KMS-11 (cell line): ENCODE measurements at regions not wholly inside any gene's neighbourhood (a gene's known extent, or its start where the extent isn't known, plus 50 kb on each side); places are given as distances from the start of the nearest gene placed in this dataset.
"Not testable (repeated sequence)": the region's sequence is repeated elsewhere in the genome, so short reads cannot be mapped to it uniquely, and the experiment has no call there.

Source experiments
- H2AFZ ChIP-seq: fragments of 200-600 bp; sonication (generic); 2 replicates; pipeline ENCODE4 v1.6.1; 2016; ENCODE audit warnings: antibody characterized with exemption, mixed run types, low read depth
- H3K27ac ChIP-seq: fragments of 200-600 bp; sonication (generic); 2 replicates; pipeline ENCODE4 v1.6.1; 2016; ENCODE audit warnings: mild to moderate bottlenecking, mixed run types
- H3K27me3 ChIP-seq: fragments of 200-600 bp; sonication (generic); 2 replicates; pipeline ENCODE4 v1.6.1; 2017; ENCODE audit warnings: mild to moderate bottlenecking, low read depth, mixed run types, moderate library complexity; ENCODE audit not compliant: insufficient read depth
- H3K36me3 ChIP-seq: fragments of 200-600 bp; sonication (generic); 2 replicates; pipeline ENCODE4 v1.6.1; 2017; ENCODE audit warnings: mild to moderate bottlenecking, mixed run types; ENCODE audit not compliant: insufficient read depth
- H3K4me1 ChIP-seq: fragments of 200-600 bp; sonication (generic); 2 replicates; pipeline ENCODE4 v1.6.1; 2016; ENCODE audit warnings: mild to moderate bottlenecking, low read depth, mixed run types; ENCODE audit not compliant: poor library complexity, severe bottlenecking
- H3K4me2 ChIP-seq: fragments of 200-600 bp; sonication (generic); 2 replicates; pipeline ENCODE4 v1.7.0; 2016; ENCODE audit warnings: mild to moderate bottlenecking, mixed run types
- H3K4me3 ChIP-seq: fragments of 200-600 bp; sonication (generic); IDR thresholded peaks from 2 replicates; pipeline ENCODE4 v1.6.1; 2017; ENCODE audit warnings: low read depth, low read length, mixed read lengths; ENCODE audit not compliant: insufficient read depth
- H3K79me2 ChIP-seq: fragments of 200-600 bp; sonication (generic); 2 replicates; pipeline ENCODE4 v1.6.1; 2016; ENCODE audit warnings: low read depth, mixed run types; ENCODE audit not compliant: insufficient read depth
- H3K9ac ChIP-seq: fragments of 200-600 bp; sonication (generic); 2 replicates; pipeline ENCODE4 v1.6.1; 2016; ENCODE audit warnings: mild to moderate bottlenecking, mixed run types
- H4K20me1 ChIP-seq: fragments of 200-600 bp; sonication (generic); 2 replicates; pipeline ENCODE4 v1.6.1; 2016; ENCODE audit warnings: mild to moderate bottlenecking, mixed run types; ENCODE audit not compliant: insufficient read depth
- CTCF ChIP-seq: fragments of 200-600 bp; sonication (generic); conservative IDR thresholded peaks from 2 replicates; pipeline ENCODE4 v1.6.1; 2017; ENCODE audit warnings: low read depth, mild to moderate bottlenecking, antibody characterized with exemption, low read length, moderate library complexity, mixed read lengths

GRCh38 chr2:95669441-95669991 is 77.7 kb downstream of the TRIM43 start:
- Histone ChIP-seq H3K27me3 (no peaks in the 10 kb centered on the region), H2AFZ (no peak overlapping the region), H3K4me3 (no peak overlapping the region), H3K27ac (no peak overlapping the region), H3K4me1 (no peaks in the 10 kb centered on the region), H3K9ac (no peak overlapping the region), H3K79me2 (no peaks in the 10 kb centered on the region), H3K36me3 (no peaks in the 10 kb centered on the region), H3K4me2 (no peak overlapping the region), H4K20me1 (no peaks in the 10 kb centered on the region)
- no peak for TF ChIP-seq CTCF

DNA sequence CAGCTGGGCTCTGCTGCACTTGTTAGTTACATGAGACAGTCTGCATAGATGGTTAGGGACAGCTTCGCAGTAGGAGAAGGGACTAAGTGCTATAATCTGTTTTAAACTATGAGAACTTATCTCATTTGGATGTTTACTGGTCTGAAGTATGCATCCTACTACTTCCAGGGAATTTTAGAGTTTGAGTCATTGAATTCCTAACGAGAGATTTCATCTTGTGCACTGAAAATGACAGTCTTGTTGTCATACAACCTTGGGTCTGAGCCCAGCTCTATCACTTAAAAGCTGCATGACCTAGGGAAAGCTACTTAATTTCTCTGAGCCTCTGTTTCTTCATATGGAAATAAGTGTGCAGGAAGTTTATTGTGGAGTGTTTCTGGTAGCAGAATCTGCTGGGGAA is 78.4 kb downstream of the TRIM43 start:
- H3K4me2 ChIP-seq, result no peak overlapping the region

DNA sequence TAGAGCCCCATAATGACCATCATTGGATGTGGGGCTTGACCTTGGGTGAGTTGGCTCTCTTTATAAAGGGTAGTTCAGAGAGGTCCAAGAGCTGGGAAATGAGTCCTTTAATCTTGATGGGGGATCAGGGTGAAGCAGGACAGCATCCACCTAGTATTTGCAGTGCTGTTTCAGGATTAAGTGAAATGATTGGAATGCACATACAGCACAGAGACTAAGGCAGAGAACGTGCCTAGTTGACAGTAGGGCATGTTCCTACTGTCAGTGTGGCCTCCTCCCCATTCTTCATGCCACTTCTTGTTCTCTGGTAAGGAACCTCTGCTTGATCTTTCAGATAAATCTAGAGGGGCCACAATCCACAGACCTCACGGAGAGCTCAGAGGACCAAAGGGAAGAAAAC is 78.9 kb downstream of the TRIM43 start:
- no peaks in the 10 kb centered on the region for H3K27me3 ChIP-seq
- no peaks in the 10 kb centered on the region for H3K36me3 ChIP-seq
- no peak for TF ChIP-seq CTCF
- H3K4me1 ChIP-seq, result no peaks in the 10 kb centered on the region
- H3K27ac ChIP-seq, result no peak overlapping the region
- H4K20me1 ChIP-seq, result no peaks in the 10 kb centered on the region
- H3K4me2 ChIP-seq, result no peak overlapping the region
- no peaks in the 10 kb centered on the region for H3K79me2 ChIP-seq
- no peak overlapping the region for H2AFZ ChIP-seq
- H3K4me3 ChIP-seq, result no peak overlapping the region
- H3K9ac ChIP-seq, result no peak overlapping the region

More for the DNA sequence above, 78.4 kb downstream of the TRIM43 start:
- no peak overlapping the region for H3K27ac ChIP-seq
- H3K9ac ChIP-seq, result no peak overlapping the region
- H3K27me3 ChIP-seq, result no peaks in the 10 kb centered on the region
- no peaks in the 10 kb centered on the region for H3K4me1 ChIP-seq
- no peak overlapping the region for H2AFZ ChIP-seq
- no peaks in the 10 kb centered on the region for H3K79me2 ChIP-seq
- TF ChIP-seq CTCF, result no peak
- H3K36me3 ChIP-seq, result no peaks in the 10 kb centered on the region
- H3K4me3 ChIP-seq, result no peak overlapping the region
- no peaks in the 10 kb centered on the region for H4K20me1 ChIP-seq

DNA sequence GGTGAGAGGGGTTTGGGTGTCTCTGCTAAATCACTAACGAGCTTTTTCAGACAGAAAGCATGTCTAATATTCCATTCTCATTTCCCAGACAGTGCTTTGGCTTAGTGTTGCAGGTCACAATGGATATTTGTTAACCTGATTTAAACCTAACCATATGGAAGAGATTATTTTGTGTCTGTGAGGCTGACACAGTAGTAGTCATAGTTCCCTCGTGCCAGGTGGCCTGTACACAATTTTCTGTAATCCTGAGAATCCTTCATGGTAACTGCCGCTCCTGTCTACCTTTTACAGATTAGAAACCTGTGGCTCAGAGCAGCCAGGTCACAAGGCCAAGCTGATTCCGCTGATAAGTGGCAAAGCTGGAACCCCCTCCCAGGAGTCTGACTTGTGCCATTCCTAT is 79.4 kb downstream of the TRIM43 start:
- not testable (repeated sequence) for H3K4me2 ChIP-seq, H3K4me3 ChIP-seq, H3K9ac ChIP-seq, H3K79me2 ChIP-seq, H3K27me3 ChIP-seq, H2AFZ ChIP-seq, H3K27ac ChIP-seq, H4K20me1 ChIP-seq, H3K4me1 ChIP-seq, H3K36me3 ChIP-seq

DNA sequence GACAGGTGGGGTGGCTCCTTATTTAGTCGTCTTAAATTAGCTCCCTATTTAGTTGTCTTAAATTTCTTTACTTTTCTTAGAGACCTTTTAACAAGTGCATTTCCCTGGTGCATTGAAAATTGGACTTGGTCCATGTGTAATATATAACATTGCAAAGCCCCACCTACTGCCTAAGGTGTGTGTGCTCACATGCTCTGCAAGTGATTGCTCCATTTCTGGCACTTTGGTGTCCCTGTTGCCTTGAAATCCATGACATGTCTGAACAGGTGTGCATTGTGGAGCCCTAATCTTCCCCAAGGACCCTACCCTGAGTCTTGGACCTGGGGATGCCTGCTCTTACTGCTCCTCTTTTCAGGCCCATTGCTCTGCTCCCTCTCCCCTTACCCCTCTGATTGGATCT is 80.2 kb downstream of the TRIM43 start:
- not testable (repeated sequence) for H3K27me3 ChIP-seq, H3K4me2 ChIP-seq, H3K9ac ChIP-seq, H3K4me3 ChIP-seq, H3K4me1 ChIP-seq, H3K79me2 ChIP-seq, H4K20me1 ChIP-seq, H3K36me3 ChIP-seq, H2AFZ ChIP-seq, H3K27ac ChIP-seq

- H3K9ac ChIP-seq, H3K4me3 ChIP-seq, H3K4me2 ChIP-seq, H3K79me2 ChIP-seq, H2AFZ ChIP-seq, H4K20me1 ChIP-seq, H3K36me3 ChIP-seq, H3K27ac ChIP-seq, H3K27me3 ChIP-seq, H3K4me1 ChIP-seq: not testable (repeated sequence)
These were observed 80.7 kb downstream of the TRIM43 start for GRCh38 chr2:95672500-95672899.
